Stomach smooth muscle (tissue), 2 donors: ENCODE measurements at regions not wholly inside any gene's neighbourhood (a gene's known extent, or its start where the extent isn't known, plus 50 kb on each side); places are given as distances from the start of the nearest gene placed in this dataset.
"Not testable (repeated sequence)": the region's sequence is repeated elsewhere in the genome, so short reads cannot be mapped to it uniquely, and the experiment has no call there.

Experiments used
- H3K27ac ChIP-seq: one replicate; pipeline ENCODE4 v1.7.0; 2013; ENCODE audit warnings: mild to moderate bottlenecking, low read length, inconsistent platforms
- H3K27me3 ChIP-seq, 2 donors: one replicate each; pipeline ENCODE4 v1.7.0; 2013; ENCODE audit warnings: low read length in 2 of 2; ENCODE audit not compliant: insufficient read depth in 2 of 2, control insufficient read depth in 1 of 2
- H3K36me3 ChIP-seq, 2 donors: one replicate each; pipeline ENCODE4 v1.7.0; 2013; ENCODE audit warnings: low read length in 2 of 2; ENCODE audit not compliant: control insufficient read depth in 2 of 2, insufficient read depth in 2 of 2
- H3K4me1 ChIP-seq: one replicate; pipeline ENCODE4 v1.7.0; 2013; ENCODE audit warnings: low read length; ENCODE audit not compliant: control insufficient read depth, insufficient read depth
- H3K4me3 ChIP-seq, 2 donors: one replicate each; pipeline ENCODE4 v1.7.0; 2013; ENCODE audit warnings: low read length in 2 of 2
- H3K9ac ChIP-seq, 2 donors: one replicate each; pipeline ENCODE4 v1.7.0; 2013; ENCODE audit warnings: low read length in 2 of 2, mild to moderate bottlenecking in 1 of 2
- H3K9me3 ChIP-seq, 2 donors: one replicate each; pipeline ENCODE4 v1.7.0; 2013; ENCODE audit warnings: low read length in 2 of 2; ENCODE audit not compliant: control insufficient read depth in 2 of 2
- donor health status: healthy.
- donor health status: Pancreatic carcinoma.

DNA sequence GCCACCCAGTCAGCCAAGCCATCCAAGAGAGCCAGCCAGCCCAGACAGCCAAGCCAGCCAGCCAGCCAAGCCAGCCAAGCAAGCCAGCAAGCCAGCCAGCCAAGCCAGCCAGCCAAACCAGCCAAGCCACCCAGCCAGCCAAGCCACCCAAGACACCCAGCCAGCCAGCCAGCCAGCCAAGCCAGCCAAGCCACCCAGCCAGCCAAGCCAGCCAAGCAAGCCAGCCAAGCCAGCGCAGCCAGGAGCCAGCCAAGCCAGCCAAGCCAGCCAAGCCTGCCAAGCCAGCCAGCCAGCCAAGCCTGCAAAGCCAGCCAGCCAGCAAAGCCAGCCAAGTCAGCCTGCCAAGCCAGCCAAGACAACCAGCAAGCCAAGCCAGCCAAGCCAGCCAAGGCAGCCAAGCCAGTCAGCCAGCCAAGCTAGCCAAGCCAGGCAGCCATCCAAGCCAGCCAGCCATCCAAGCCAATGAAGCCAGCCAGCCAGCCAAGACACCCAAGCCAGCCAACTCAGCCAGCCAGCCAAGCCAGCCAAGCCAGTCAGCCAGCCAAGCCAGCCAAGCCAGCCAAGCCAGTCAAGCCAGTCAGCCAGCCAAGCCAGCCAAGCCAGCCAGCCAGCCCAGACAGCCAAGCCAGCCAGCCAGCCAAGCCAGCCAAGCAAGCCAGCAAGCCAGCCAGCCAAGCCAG, 332.2 kb upstream of the PLGLB2 start:
- not testable (repeated sequence) for H3K9ac ChIP-seq, H3K36me3 ChIP-seq, H3K27ac ChIP-seq, H3K9me3 ChIP-seq, H3K27me3 ChIP-seq, H3K4me1 ChIP-seq, H3K4me3 ChIP-seq

DNA sequence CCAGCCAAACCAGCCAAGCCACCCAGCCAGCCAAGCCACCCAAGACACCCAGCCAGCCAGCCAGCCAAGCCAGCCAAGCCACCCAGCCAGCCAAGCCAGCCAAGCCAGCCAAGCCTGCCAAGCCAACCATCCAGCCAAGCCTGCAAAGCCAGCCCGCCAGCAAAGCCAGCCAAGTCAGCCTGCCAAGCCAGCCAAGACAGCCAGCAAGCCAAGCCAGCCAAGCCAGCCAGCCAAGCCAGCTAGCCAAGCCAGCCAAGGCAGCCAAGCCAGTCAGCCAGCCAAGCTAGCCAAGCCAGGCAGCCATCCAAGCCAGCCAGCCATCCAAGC, 331.7 kb upstream of the PLGLB2 start:
- H3K27me3 ChIP-seq, H3K4me3 ChIP-seq, H3K4me1 ChIP-seq, H3K27ac ChIP-seq, H3K36me3 ChIP-seq, H3K9me3 ChIP-seq, H3K9ac ChIP-seq: not testable (repeated sequence)

DNA sequence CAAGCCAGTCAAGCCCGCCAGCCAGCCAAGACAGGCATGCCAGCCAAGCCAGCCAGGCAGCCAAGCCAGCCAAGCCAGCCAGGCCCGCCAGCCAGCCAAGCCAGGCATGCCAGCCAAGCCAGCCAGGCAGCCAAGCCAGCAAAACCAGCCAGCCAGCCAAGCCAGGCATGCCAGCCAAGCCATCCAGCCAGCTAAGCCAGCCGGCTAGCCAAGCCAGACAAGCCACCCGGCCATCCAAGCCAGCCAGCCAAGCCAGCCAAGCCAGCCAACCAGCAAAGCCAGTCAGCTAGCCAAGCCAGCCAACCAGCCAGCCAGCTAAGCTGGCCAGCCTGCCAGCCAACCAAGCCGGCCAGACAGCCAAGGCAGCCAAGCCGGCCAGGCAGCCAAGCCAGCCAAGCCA, 330.7 kb upstream of the PLGLB2 start:
- not testable (repeated sequence) for H3K36me3 ChIP-seq, H3K9ac ChIP-seq, H3K27me3 ChIP-seq, H3K9me3 ChIP-seq, H3K4me3 ChIP-seq, H3K27ac ChIP-seq, H3K4me1 ChIP-seq

- not testable (repeated sequence) for H3K4me1 ChIP-seq, H3K27me3 ChIP-seq, H3K9ac ChIP-seq, H3K27ac ChIP-seq, H3K9me3 ChIP-seq, H3K4me3 ChIP-seq, H3K36me3 ChIP-seq
Measured at GRCh38 chr2:87417742-87418567, 329.9 kb upstream of the PLGLB2 start.

GRCh38 chr2:87418823-87419822, 328.8 kb upstream of the PLGLB2 start:
- H3K36me3 ChIP-seq, H3K27me3 ChIP-seq, H3K27ac ChIP-seq, H3K9me3 ChIP-seq, H3K4me1 ChIP-seq, H3K9ac ChIP-seq, H3K4me3 ChIP-seq: not testable (repeated sequence)

DNA sequence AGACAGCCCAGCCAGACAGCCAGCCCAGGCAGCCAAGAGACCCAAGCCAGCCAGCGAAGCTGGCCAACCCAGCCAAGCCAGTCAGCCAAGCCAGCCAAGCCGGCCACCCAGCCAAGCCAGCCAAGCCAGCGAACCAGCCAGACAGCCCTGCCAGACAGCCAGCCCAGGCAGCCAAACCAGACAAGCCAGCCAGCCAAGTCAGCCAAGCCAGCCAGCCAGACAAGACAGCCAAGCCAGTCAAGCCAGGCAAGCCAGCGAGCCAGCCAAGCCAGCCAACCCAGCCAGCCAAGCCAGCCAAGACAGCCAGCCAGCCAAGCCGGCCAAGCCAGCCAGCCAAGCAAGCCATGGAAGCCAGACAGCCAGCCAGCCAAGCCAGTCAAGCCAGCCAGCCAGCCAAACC, 327.9 kb upstream of the PLGLB2 start:
- not testable (repeated sequence) for H3K36me3 ChIP-seq, H3K4me1 ChIP-seq, H3K4me3 ChIP-seq, H3K9me3 ChIP-seq, H3K27ac ChIP-seq, H3K27me3 ChIP-seq, H3K9ac ChIP-seq

- H3K9me3 ChIP-seq, H3K36me3 ChIP-seq, H3K9ac ChIP-seq, H3K27me3 ChIP-seq, H3K27ac ChIP-seq, H3K4me3 ChIP-seq, H3K4me1 ChIP-seq: not testable (repeated sequence)
Measured at GRCh38 chr2:87420954-87421353, 326.9 kb upstream of the PLGLB2 start.

- H3K4me1 ChIP-seq, H3K9me3 ChIP-seq, H3K36me3 ChIP-seq, H3K27me3 ChIP-seq, H3K9ac ChIP-seq, H3K27ac ChIP-seq, H3K4me3 ChIP-seq: not testable (repeated sequence)
Measured at GRCh38 chr2:87423796-87424762, 323.8 kb upstream of the PLGLB2 start.

GRCh38 chr2:87424763-87425154, 323.1 kb upstream of the PLGLB2 start:
- not testable (repeated sequence) for H3K9me3 ChIP-seq, H3K27me3 ChIP-seq, H3K4me1 ChIP-seq, H3K27ac ChIP-seq, H3K36me3 ChIP-seq, H3K9ac ChIP-seq, H3K4me3 ChIP-seq

GRCh38 chr2:87425191-87425590, 322.7 kb upstream of the PLGLB2 start:
- H3K4me3 ChIP-seq, H3K36me3 ChIP-seq, H3K27ac ChIP-seq, H3K27me3 ChIP-seq, H3K9me3 ChIP-seq, H3K4me1 ChIP-seq, H3K9ac ChIP-seq: not testable (repeated sequence)
